A549 (cell line): ENCODE measurements at regions not wholly inside any gene's neighbourhood (a gene's known extent, or its start where the extent isn't known, plus 50 kb on each side); places are given as distances from the start of the nearest gene placed in this dataset.

ENCODE experiments used
- ATAC-seq, 2 experiments: fragments of 200-7000 bp in 1 of 2; fragments of >200 bp in 1 of 2; cut with Nextera tagmentation in 1 of 2; cut with Tn5 transposase in 1 of 2; 3 replicates each; pipeline versions ENCODE4 v1.8.0 to v1.9.1; 2018 to 2020; ENCODE audit warnings: mild to moderate bottlenecking in 1 of 2, moderate library complexity in 1 of 2
- CTCF ChIA-PET: fragments of 300-600 bp; sonication (Branson Sonifier 250); formaldehyde crosslinking; extraction: SDS; loops from one replicate; lab custom pipeline; 2021; ENCODE audit warnings: antibody characterized with exemption, inconsistent platforms; lab: Yijun Ruan, JAX
- POLR2A ChIA-PET: fragments of 350-600 bp; formaldehyde crosslinking; extraction: SDS; loops from one replicate; lab custom pipeline; 2021; ENCODE audit warnings: antibody characterized with exemption, inconsistent platforms; lab: Yijun Ruan, JAX
- DNase-seq, 2 experiments: peaks; one replicate each; pipeline versions ENCODE4 v3.0.0 to v3.0.0-alpha.2; 2011 to 2016; ENCODE audit warnings: low read depth in 1 of 2, low spot score in 1 of 2
- FAIRE-seq: peaks from 2 replicates; lab custom pipeline; 2011; peaks lifted over from hg19 to GRCh38; lab: Jason Lieb, UNC
- H3K27ac ChIP-seq, 2 experiments: fragments of >200 bp; sonication (Bioruptor Twin); formaldehyde crosslinking; 3 replicates each; pipeline ENCODE4 v1.5.1; 2016 to 2017
- H3K4me1 ChIP-seq: fragments of >200 bp; sonication (Bioruptor Twin); formaldehyde crosslinking; 3 replicates; pipeline ENCODE4 v1.6.1; 2016
- H3K4me2 ChIP-seq: fragments of >200 bp; sonication (Bioruptor Twin); formaldehyde crosslinking; 3 replicates; pipeline ENCODE4 v1.6.1; 2016
- H3K4me3 ChIP-seq: fragments of >200 bp; sonication (Bioruptor Twin); formaldehyde crosslinking; 3 replicates; pipeline ENCODE4 v1.5.1; 2016
- H3K9me3 ChIP-seq: fragments of >200 bp; sonication (Bioruptor Twin); formaldehyde crosslinking; 3 replicates; pipeline ENCODE4 v1.6.1; 2016
- BHLHE40 ChIP-seq: IDR thresholded peaks from 2 replicates; pipeline ENCODE4 v1.6.1; 2012; ENCODE audit warnings: low read depth, low read length, inconsistent platforms
- EHF ChIP-seq: fragments of 250-450 bp; sonication (Bioruptor Pico); IDR thresholded peaks from 2 replicates; pipeline ENCODE4 v1.5.0; 2020; ENCODE audit warnings: mild to moderate bottlenecking
- EP300 ChIP-seq, 2 experiments: fragments of >200 bp; sonication (Bioruptor Twin); formaldehyde crosslinking; IDR thresholded peaks; 2 replicates in 1 of 2; 3 replicates in 1 of 2; pipeline ENCODE4 v1.6.1; 2016 to 2017
- FOSL2 ChIP-seq, 2 experiments: fragments of 450-650 bp in 1 of 2; fragments of >200 bp in 1 of 2; sonication (Bioruptor Twin) in 1 of 2; formaldehyde crosslinking; IDR thresholded peaks; 2 replicates each; pipeline versions ENCODE4 v1.5.0 to v1.6.1; 2016 to 2020; ENCODE audit warnings: mild to moderate bottlenecking in 1 of 2, moderate library complexity in 1 of 2
- HDAC2 ChIP-seq: fragments of 200-600 bp; sonication (generic); IDR thresholded peaks from 2 replicates; pipeline ENCODE4 v1.6.1; 2016
- HEYL ChIP-seq: fragments of 250-450 bp; sonication (Bioruptor Pico); IDR thresholded peaks from 2 replicates; pipeline ENCODE4 v1.8.0; 2021; ENCODE audit warnings: mild to moderate bottlenecking, moderate library complexity
- HMGXB4 ChIP-seq: fragments of 250-450 bp; sonication (Bioruptor Pico); IDR thresholded peaks from 2 replicates; pipeline ENCODE4 v1.5.0; 2021; ENCODE audit warnings: mild to moderate bottlenecking, moderate library complexity, borderline replicate concordance
- HOXB13 ChIP-seq: fragments of 250-450 bp; sonication (Bioruptor Pico); IDR thresholded peaks from 2 replicates; pipeline ENCODE4 v1.5.0; 2020; ENCODE audit warnings: low read depth, mild to moderate bottlenecking, moderate library complexity
- JUNB ChIP-seq: fragments of >200 bp; sonication (Bioruptor Twin); formaldehyde crosslinking; IDR thresholded peaks from 2 replicates; pipeline ENCODE4 v1.6.1; 2016
- KDM5A ChIP-seq: fragments of 200-600 bp; sonication (generic); IDR thresholded peaks from 2 replicates; pipeline ENCODE4 v1.6.1; 2016; ENCODE audit warnings: antibody characterized with exemption, mild to moderate bottlenecking
- MAFK ChIP-seq: fragments of 450-650 bp; IDR thresholded peaks from 2 replicates; pipeline ENCODE4 v1.6.1; 2014; ENCODE audit not compliant: partially characterized antibody
- MAZ ChIP-seq: fragments of 150-350 bp; IDR thresholded peaks from 2 replicates; pipeline ENCODE4 v1.6.1; 2014; ENCODE audit warnings: antibody characterized with exemption, low read depth, low read length, borderline replicate concordance
- NFE2L2 ChIP-seq: fragments of 150-350 bp; conservative IDR thresholded peaks from 2 replicates; pipeline ENCODE4 v1.6.1; 2014; ENCODE audit warnings: low read length
- NPAS2 ChIP-seq: fragments of 250-450 bp; sonication (Bioruptor Pico); IDR thresholded peaks from 2 replicates; pipeline ENCODE4 v1.8.0; 2022; ENCODE audit warnings: mild to moderate bottlenecking, moderate library complexity, borderline replicate concordance
- POLR2A ChIP-seq: IDR thresholded peaks from 2 replicates; pipeline ENCODE4 v1.6.1; 2012; ENCODE audit warnings: mild to moderate bottlenecking, low read length
- RARB ChIP-seq: fragments of 250-450 bp; sonication (Bioruptor Pico); IDR thresholded peaks from 2 replicates; pipeline ENCODE4 v1.8.0; 2021; ENCODE audit warnings: mild to moderate bottlenecking, moderate library complexity
- RFX5 ChIP-seq: fragments of 450-650 bp; IDR thresholded peaks from 2 replicates; pipeline ENCODE4 v1.7.1; 2014; ENCODE audit warnings: antibody characterized with exemption, mild to moderate bottlenecking, moderate library complexity
- SREBF2 ChIP-seq: fragments of 450-650 bp; IDR thresholded peaks from 2 replicates; pipeline ENCODE4 v1.6.1; 2014; ENCODE audit warnings: mild to moderate bottlenecking, moderate library complexity
- TFCP2L1 ChIP-seq: fragments of 250-450 bp; sonication (Bioruptor Pico); IDR thresholded peaks from 2 replicates; pipeline ENCODE4 v1.5.0; 2021; ENCODE audit warnings: mild to moderate bottlenecking
- USF2 ChIP-seq: fragments of 450-650 bp; IDR thresholded peaks from 2 replicates; pipeline ENCODE4 v1.6.1; 2014; ENCODE audit warnings: antibody characterized with exemption
- ZSCAN20 ChIP-seq: fragments of 250-450 bp; sonication (Bioruptor Pico); IDR thresholded peaks from 2 replicates; pipeline ENCODE4 v1.8.0; 2022; ENCODE audit warnings: mild to moderate bottlenecking, moderate library complexity
- WGBS: methylation state at CpG from one replicate; pipeline ENCODE4 v1.1.6; 2017; ENCODE audit errors: missing lambda C conversion rate; 5-methylcytosine and 5-hydroxymethylcytosine counted together

- no peak for FAIRE-seq
- Histone ChIP-seq H3K9me3 (no peaks in the 10 kb centered on the region), H3K4me1 (peaks cover 4% of the 10 kb centered on the region; the same call in 1 of the 3 replicates), H3K27ac (no peak overlapping the region)
- 32% methylated on average over 3 of the region's 3 CpGs for WGBS
- ChIA-PET POLR2A (no interaction called here), CTCF (no interaction called here)
- no peak for ATAC-seq
- TF ChIP-seq TFCP2L1 (no peak), HMGXB4 (CRISPR knock-in tag) (no peak), USF2 (no peak), MAFK (no peak), SREBF2 (no peak), RFX5 (no peak), ZSCAN20 (CRISPR knock-in tag) (no peak)
- TF ChIP-seq, all 56 proteins: peak for 0
- H3K4me2 ChIP-seq = no peak overlapping the region
- no peak overlapping the region for H3K4me3 ChIP-seq
- DNase-seq = no peak
These were observed 992.3 kb downstream of the KCNMA1 start for GRCh38 chr10:76645341-76645740.

GRCh38 chr10:76644476-76644875 lies 993.1 kb downstream of the KCNMA1 start:
- ATAC-seq (no peak), DNase-seq (no peak), FAIRE-seq (no peak)
- H3K4me2 ChIP-seq = no peak overlapping the region
- no peaks in the 10 kb centered on the region for H3K9me3 ChIP-seq
- H3K4me3 ChIP-seq = no peak overlapping the region
- H3K27ac ChIP-seq = no peak overlapping the region
- WGBS = 53% methylated on average over 2 of the region's 2 CpGs
- POLR2A ChIA-PET = no interaction called here
- CTCF ChIA-PET = no interaction called here
- H3K4me1 ChIP-seq = peaks cover under 1% of the 10 kb centered on the region; the same call in 1 of the 3 replicates
- TF ChIP-seq MAZ (no peak), NFE2L2 (no peak), HDAC2 (no peak), HEYL (CRISPR knock-in tag) (no peak), FOSL2 (IDR thresholded peaks at IDR 0.05) (no peak), FOSL2 (CRISPR knock-in tag; IDR thresholded peaks at IDR 0.05) (no peak), ZSCAN20 (CRISPR knock-in tag) (no peak), HOXB13 (no peak), KDM5A (no peak), EP300 (IDR thresholded peaks at IDR 0.05) (no peak)

GRCh38 chr10:76643511-76643911 lies 994.1 kb downstream of the KCNMA1 start:
- TF ChIP-seq RARB (no peak), BHLHE40 (no peak), EHF (CRISPR knock-in tag) (no peak), HOXB13 (no peak), NFE2L2 (no peak), JUNB (no peak), MAFK (no peak), MAZ (no peak), POLR2A (no peak), NPAS2 (CRISPR knock-in tag) (no peak)
- no peak for FAIRE-seq
- ChIA-PET POLR2A (no interaction called here), CTCF (no interaction called here)
- H3K4me3 ChIP-seq = no peak overlapping the region
- no peaks in the 10 kb centered on the region for H3K4me1 ChIP-seq
- no peak for DNase-seq
- no peaks in the 10 kb centered on the region for H3K9me3 ChIP-seq
- ATAC-seq = no peak
- H3K27ac ChIP-seq = no peak overlapping the region
- no peak overlapping the region for H3K4me2 ChIP-seq
- 45% methylated on average over 4 of the region's 4 CpGs for WGBS
